ENCODE measurements at regions not wholly inside any gene's neighbourhood (a gene's known extent, or its start where the extent isn't known, plus 50 kb on each side); places are given as distances from the start of the nearest gene placed in this dataset.

- Histone ChIP-seq H3K9me3 (no peaks in the 10 kb centered on the region), H3K9ac (no peak overlapping the region), H3K9me2 (no peaks in the 10 kb centered on the region; the same call in 1 of the 2 replicates), H3K4me1 (ENCODE audit: control insufficient read depth in 1 of 2, insufficient read depth in 2 of 2, low read depth in 1 of 2, low read length in 1 of 2) (peaks cover 0 to 9% of the 10 kb centered on the region in 2 experiments; a peak in 2 of 4 replicates), H4K20me1 (ENCODE audit: insufficient read depth) (no peaks in the 10 kb centered on the region), H3K36me3 (replicated peaks in 1 of 2; ENCODE audit: control insufficient read depth in 1 of 2, insufficient read depth in 2 of 2, low read length in 1 of 2) (no peaks in the 10 kb centered on the region), H3K4me2 (no peak overlapping the region), H3F3A (replicated peaks; ENCODE audit: insufficient read depth) (no peaks in the 10 kb centered on the region), H3K79me2 (ENCODE audit: insufficient read depth) (no peaks in the 10 kb centered on the region), H2AFZ (ENCODE audit: low read depth) (no peak overlapping the region), H3K27ac (ENCODE audit: low read depth in 2 of 2, low read length in 1 of 2) (peak overlapping the region in 1 of 2 experiments; percentile 74; a peak in 1 of 4 replicates), H3K27me3 (ENCODE audit: insufficient read depth) (no peaks in the 10 kb centered on the region), H3K4me3 (ENCODE audit: low read depth in 2 of 2, low read length in 1 of 2) (no peak overlapping the region)
- TF ChIP-seq RAD21 (IDR thresholded peaks at IDR 0.05; ENCODE audit: low read length) (no peak), RXRA (IDR thresholded peaks at IDR 0.05; ENCODE audit: borderline replicate concordance, low read depth) (no peak), GABPA (IDR thresholded peaks at IDR 0.05; ENCODE audit: low read depth) (no peak), REST (IDR thresholded peaks at IDR 0.05; ENCODE audit: low read depth, low read length) (no peak), USF2 (IDR thresholded peaks at IDR 0.05; ENCODE audit: borderline replicate concordance, low read depth, low read length) (no peak), YY1 (IDR thresholded peaks at IDR 0.05; ENCODE audit: low read depth) (no peak), GATA2 (CRISPR knock-in tag; IDR thresholded peaks at IDR 0.05) (no peak), TCF12 (IDR thresholded peaks at IDR 0.05) (no peak), SMC3 (IDR thresholded peaks at IDR 0.05; ENCODE audit: low read depth, low read length) (no peak), TAF1 (IDR thresholded peaks at IDR 0.05; ENCODE audit: borderline replicate concordance, low read depth, low read length) (no peak), MXI1 (IDR thresholded peaks at IDR 0.05; ENCODE audit: low read depth, low read length) (no peak)
- TF ChIP-seq, protein P1, sequence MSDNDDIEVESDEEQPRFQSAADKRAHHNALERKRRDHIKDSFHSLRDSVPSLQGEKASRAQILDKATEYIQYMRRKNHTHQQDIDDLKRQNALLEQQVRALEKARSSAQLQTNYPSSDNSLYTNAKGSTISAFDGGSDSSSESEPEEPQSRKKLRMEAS (IDR thresholded peaks at IDR 0.05; ENCODE audit: low read depth): no peak
- CTCF ChIA-PET: interaction anchor here (1.4 kb wide), 1 partner anchor 696 kb away, joined by 3 read pairs; no protein-coding TSS in a partner anchor
- POLR2A ChIA-PET: no interaction called here
- DNase-seq: no peak
- WGBS (ENCODE audit: low lambda C conversion rate): 20% methylated on average over 2 of the region's 2 CpGs
Measured at GRCh38 chr13:74523057-74523456, 388.9 kb upstream of the KLF12 start.

GRCh38 chr13:74511523-74511922 lies 377.3 kb upstream of the KLF12 start:
- no peaks in the 10 kb centered on the region for H4K20me1 ChIP-seq (ENCODE audit: insufficient read depth)
- H3K4me3 ChIP-seq (ENCODE audit: low read depth in 2 of 2, low read length in 1 of 2): no peak overlapping the region
- H3F3A ChIP-seq (replicated peaks; ENCODE audit: insufficient read depth): no peaks in the 10 kb centered on the region
- H3K27ac ChIP-seq (ENCODE audit: low read depth in 2 of 2, low read length in 1 of 2): no peak overlapping the region
- ChIA-PET CTCF (no interaction called here), POLR2A (no interaction called here)
- H3K9ac ChIP-seq: no peak overlapping the region
- WGBS (ENCODE audit: low lambda C conversion rate): 53% methylated on average over 3 of the region's 3 CpGs
- H3K4me2 ChIP-seq: no peak overlapping the region
- no peak for TF ChIP-seq NRF1 (IDR thresholded peaks at IDR 0.05; ENCODE audit: low read depth, low read length)
- TF ChIP-seq SMC3 (IDR thresholded peaks at IDR 0.05; ENCODE audit: low read depth, low read length): no peak
- H3K27me3 ChIP-seq (ENCODE audit: insufficient read depth): 0 out of 2 replicates have a peak, but pooled peaks cover 3% of the 10 kb centered on the region
- DNase-seq: no peak
- no peaks in the 10 kb centered on the region for H3K79me2 ChIP-seq (ENCODE audit: insufficient read depth)
- H3K9me3 ChIP-seq: no peaks in the 10 kb centered on the region
- no peaks in the 10 kb centered on the region for H3K4me1 ChIP-seq (ENCODE audit: control insufficient read depth in 1 of 2, insufficient read depth in 2 of 2, low read depth in 1 of 2, low read length in 1 of 2)
- H2AFZ ChIP-seq (ENCODE audit: low read depth): no peak overlapping the region
- no peaks in the 10 kb centered on the region for H3K9me2 ChIP-seq
- no peaks in the 10 kb centered on the region for H3K36me3 ChIP-seq (replicated peaks in 1 of 2; ENCODE audit: control insufficient read depth in 1 of 2, insufficient read depth in 2 of 2, low read length in 1 of 2)
